ENCODE measurements at regions not wholly inside any gene's neighbourhood (a gene's known extent, or its start where the extent isn't known, plus 50 kb on each side); places are given as distances from the start of the nearest gene placed in this dataset.

DNA sequence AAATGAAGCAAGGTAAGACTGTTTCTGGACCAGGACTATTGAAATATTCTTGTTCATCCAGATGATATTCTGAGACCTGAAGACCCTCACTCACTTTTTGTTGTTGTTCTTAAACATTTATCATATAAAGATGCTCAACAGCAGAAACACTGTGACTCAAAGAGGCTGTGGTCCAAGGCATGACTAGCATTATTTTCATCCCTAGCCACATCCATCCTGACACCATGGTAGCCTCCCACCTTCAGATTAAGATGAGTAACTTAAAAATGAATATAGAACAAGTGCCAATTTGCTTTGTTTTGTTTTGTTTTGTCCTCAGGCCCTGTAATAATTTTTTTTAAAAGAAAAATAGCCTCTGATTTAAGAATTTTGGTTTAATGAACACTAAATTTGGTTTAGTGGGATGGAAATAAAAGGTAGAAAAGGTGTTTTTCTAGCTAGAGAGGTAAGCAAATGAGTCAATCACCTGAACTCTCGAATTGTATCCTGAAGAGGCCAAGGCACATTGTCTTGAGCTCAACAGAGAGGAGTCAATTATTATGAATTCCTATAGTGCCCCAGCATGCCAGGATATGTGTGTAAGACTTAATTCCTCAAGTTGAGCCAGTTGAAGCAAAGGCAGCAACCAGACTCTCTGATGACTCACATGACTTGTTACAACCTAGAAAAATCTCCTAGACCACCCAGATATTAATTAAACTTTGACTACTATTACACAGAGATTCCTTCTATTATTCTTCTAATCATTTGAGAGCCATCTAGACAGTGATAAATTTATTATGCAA is 380.1 kb upstream of the TUSC1 start:
- TF ChIP-seq, protein P1, sequence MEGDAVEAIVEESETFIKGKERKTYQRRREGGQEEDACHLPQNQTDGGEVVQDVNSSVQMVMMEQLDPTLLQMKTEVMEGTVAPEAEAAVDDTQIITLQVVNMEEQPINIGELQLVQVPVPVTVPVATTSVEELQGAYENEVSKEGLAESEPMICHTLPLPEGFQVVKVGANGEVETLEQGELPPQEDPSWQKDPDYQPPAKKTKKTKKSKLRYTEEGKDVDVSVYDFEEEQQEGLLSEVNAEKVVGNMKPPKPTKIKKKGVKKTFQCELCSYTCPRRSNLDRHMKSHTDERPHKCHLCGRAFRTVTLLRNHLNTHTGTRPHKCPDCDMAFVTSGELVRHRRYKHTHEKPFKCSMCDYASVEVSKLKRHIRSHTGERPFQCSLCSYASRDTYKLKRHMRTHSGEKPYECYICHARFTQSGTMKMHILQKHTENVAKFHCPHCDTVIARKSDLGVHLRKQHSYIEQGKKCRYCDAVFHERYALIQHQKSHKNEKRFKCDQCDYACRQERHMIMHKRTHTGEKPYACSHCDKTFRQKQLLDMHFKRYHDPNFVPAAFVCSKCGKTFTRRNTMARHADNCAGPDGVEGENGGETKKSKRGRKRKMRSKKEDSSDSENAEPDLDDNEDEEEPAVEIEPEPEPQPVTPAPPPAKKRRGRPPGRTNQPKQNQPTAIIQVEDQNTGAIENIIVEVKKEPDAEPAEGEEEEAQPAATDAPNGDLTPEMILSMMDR (IDR thresholded peaks at IDR 0.05; ENCODE audit: low read depth, low read length), result no peak
- TF ChIP-seq, protein P2, sequence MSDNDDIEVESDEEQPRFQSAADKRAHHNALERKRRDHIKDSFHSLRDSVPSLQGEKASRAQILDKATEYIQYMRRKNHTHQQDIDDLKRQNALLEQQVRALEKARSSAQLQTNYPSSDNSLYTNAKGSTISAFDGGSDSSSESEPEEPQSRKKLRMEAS (IDR thresholded peaks at IDR 0.05; ENCODE audit: low read depth, low read length), result no peak
